Left colon (tissue), 2 donors: ENCODE measurements at regions not wholly inside any gene's neighbourhood (a gene's known extent, or its start where the extent isn't known, plus 50 kb on each side); places are given as distances from the start of the nearest gene placed in this dataset.
"Not testable (repeated sequence)": the region's sequence is repeated elsewhere in the genome, so short reads cannot be mapped to it uniquely, and the experiment has no call there.

Source experiments
- ATAC-seq: fragments of 200-7000 bp; cut with Tn5 transposase; one replicate; pipeline ENCODE4 v1.9.1; 2020; ENCODE audit warnings: mild to moderate bottlenecking, moderate library complexity
- DNase-seq, 2 donors: peaks; one replicate each; pipeline ENCODE4 v3.0.0-alpha.2; 2020
- intact Hi-C, 2 donors: fragments of 100-400 bp; cut with DNase I in 1 of 2; cut with micrococcal nuclease in 1 of 2; formaldehyde crosslinking; loops; one replicate each; pipeline versions ENCODE4 v1.11.2 to v1.14.0; 2022; cut with DNase I, micrococcal nuclease
- donor health status: DM: no; HTN: no; CAD: no.
- donor health status: DM: yes; HTN: yes; CAD: no.

- ATAC-seq = no peak
- intact Hi-C loops = no loop called here
- no peak for DNase-seq
Observed at GRCh38 chr6:25137916-25138232, 141.3 kb upstream of the CARMIL1 start.

DNA sequence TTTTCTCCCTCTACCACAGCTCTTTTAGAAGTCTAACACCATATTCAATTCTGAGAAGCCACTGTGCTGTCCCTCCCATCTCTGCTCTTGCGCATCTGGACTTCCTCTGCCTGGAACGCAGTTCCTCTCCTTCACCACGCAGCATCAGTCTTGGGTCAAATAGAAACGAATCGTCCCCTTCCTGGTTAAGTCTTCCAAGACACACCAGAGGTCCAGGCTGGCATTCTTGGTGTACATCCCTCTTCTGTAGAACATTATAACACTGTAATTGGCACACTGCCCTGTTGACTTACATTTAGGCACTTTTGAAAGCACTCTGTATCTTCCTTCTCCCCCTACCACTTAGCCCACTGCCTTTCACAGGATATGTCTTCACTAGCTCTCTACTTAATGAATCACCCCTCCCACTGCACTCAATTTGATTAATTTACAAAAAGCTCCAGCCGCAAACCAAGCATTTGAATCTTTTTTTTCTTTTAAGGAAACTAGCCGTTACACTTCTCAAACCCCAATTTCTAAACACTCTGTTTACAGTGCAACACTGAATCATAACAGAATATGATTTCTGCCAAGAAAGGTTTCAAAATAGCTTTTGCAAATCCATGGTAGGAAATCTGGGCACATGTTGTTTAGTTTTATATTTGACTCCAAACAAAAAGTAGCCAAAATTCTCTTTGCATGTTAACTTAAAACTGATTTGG, 140.8 kb upstream of the CARMIL1 start:
- DNase-seq = peak; percentile 54 to 64
- ATAC-seq = peak; percentile 91
- intact Hi-C loops = no loop called here

- ATAC-seq (peak; percentile 29), DNase-seq (no peak)
- intact Hi-C loops = no loop called here
Observed at GRCh38 chr6:25138934-25139415, 140.2 kb upstream of the CARMIL1 start.

GRCh38 chr6:25139608-25140007, 139.6 kb upstream of the CARMIL1 start:
- DNase-seq, intact Hi-C loops, ATAC-seq: not testable (repeated sequence)

- intact Hi-C loops = no loop called here
Observed at GRCh38 chr6:25142506-25142905, 136.7 kb upstream of the CARMIL1 start.

DNA sequence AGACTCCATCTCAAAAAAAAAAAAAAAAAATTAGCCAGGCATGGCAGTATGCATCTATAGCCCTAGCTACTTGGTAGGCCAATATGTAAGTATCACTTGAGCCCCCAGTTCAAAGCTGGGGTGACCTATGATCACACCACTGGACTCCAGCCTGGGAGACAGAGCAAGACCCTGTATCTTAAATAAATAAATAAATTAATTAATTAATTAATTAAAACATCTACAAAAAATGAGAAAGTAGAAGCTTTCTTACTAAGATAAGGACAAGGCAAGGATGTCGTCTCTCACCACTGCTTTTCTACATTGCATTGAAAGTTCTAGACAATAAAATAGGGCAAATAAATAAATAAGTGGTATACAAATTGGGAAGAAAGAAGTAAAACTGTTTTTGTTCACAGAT, 134.3 kb upstream of the CARMIL1 start:
- intact Hi-C loops = no loop called here
- no peak for DNase-seq
- ATAC-seq = no peak

More at GRCh38 chr6:25142506-25142905, 136.7 kb upstream of the CARMIL1 start:
- ATAC-seq = no peak
- no peak for DNase-seq

GRCh38 chr6:25147223-25147622, 132.0 kb upstream of the CARMIL1 start:
- ATAC-seq (peak; percentile 28), DNase-seq (no peak)
- intact Hi-C loops = no loop called here

DNA sequence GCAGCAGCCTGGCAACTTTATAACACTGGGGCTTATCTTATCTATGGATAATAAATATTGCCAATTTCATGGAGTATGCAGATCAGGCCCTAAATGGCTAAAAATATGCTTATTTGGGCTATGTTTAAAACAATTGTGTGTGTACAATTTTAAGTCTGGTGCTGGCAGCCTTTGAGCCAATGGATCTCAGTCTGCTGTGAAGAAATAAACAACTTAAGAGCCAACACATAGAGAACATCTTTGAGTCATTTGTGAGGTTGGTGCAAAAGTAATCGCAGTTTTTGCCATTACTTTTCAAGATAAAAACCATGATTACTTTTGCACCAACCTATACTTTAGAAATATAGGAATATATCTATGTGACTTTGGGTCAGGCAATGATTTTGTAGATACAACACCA, 129.1 kb upstream of the CARMIL1 start:
- ATAC-seq (no peak), DNase-seq (no peak)
- intact Hi-C loops = no loop called here

GRCh38 chr6:25150863-25151262, 128.3 kb upstream of the CARMIL1 start:
- intact Hi-C loops = no loop called here
- DNase-seq = no peak
- peak; percentile 61 for ATAC-seq

DNA sequence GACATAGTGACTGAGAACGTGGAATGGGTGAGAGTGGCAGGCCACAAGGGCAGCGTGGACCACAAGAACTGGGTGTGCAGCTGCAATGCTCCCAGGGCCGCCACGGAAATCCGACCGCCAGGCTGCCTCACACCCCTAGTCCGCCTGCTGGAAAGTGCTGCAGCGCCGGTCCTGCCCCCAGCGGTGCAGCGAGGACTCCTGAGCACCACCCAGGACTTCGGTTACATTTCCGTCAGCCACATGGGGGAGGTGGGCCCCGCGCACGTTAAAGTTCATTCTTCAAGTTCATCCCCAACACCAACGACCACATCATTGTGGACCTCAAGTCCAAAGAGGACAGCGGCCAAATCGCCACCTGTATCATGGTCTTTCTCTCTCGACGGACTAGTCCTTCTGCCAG, 126.1 kb upstream of the CARMIL1 start:
- ATAC-seq = no peak
- intact Hi-C loops = no loop called here
- no peak for DNase-seq

DNA sequence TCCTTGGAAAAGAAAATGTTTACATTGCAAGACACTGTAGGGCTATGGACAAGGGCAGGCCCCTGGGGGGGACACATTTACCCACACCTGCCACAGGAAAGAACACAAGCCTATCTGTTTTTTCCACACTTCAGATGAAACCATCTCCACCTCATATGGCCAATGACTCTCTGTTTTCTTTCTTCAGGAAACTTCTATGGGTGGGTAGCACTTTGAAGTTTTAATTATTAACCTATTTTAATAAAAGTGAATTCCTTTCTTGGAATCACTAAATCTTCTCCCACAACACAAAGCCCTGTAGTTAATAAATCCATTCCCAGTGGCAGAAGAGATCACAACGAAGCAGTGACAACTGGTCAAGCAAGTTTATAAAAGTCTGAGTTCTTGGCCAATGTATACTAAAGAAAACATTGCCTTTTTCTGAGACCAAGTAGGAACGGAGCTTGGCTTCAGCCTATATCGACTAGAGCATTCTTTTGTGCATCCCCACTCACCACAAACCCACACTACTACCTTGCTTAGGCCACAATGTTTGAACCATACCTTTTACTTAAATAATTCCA, 125.1 kb upstream of the CARMIL1 start:
- intact Hi-C loops = no loop called here
- ATAC-seq = peak; percentile 42
- no peak for DNase-seq

DNA sequence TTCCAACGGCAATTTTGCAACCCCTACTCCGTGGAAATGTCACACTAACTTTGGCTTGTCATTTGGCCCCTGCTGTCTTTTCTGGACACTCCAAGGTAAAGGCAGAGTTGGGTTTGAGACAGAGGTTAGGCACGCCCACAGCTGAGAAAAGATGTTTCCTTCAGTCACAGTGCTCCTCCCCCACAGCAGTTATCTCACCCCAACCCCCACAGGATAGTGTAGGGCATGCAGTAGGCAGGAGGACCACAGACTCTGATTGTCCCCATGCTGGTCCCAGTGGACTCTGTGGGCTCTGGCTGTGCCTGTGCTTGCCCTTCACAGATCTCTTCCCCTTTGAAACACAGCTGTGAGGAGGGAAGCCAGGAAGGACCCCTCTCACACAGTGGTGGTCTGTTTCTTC, 124.0 kb upstream of the CARMIL1 start:
- ATAC-seq = no peak
- DNase-seq = no peak

GRCh38 chr6:25156123-25156522, 123.1 kb upstream of the CARMIL1 start:
- intact Hi-C loops = no loop called here
- no peak for ATAC-seq
- no peak for DNase-seq

More for the DNA sequence above, 124.0 kb upstream of the CARMIL1 start:
- intact Hi-C loops = no loop called here

GRCh38 chr6:25157183-25157582, 122.0 kb upstream of the CARMIL1 start:
- no peak for ATAC-seq
- intact Hi-C loops = no loop called here
- no peak for DNase-seq

GRCh38 chr6:25157842-25158241, 121.3 kb upstream of the CARMIL1 start:
- intact Hi-C loops = no loop called here
- ATAC-seq (no peak), DNase-seq (no peak)

DNA sequence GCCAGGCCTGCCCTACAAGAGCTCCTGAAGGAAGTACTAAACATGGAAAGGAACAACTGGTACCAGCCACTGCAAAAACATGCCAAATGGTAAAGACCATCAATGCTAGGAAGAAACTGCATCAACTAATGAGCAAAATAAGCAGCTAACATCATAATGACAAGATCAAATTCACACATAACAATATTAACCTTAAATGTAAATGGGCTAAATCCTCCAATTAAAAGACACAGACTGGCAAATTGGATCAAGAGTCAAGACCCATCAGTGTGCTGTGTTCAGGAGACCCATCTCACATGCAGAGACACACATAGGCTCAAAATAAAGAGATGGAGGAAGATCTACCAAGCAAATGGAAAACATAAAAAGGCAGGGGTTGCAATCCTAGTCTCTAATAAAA, 119.0 kb upstream of the CARMIL1 start:
- ATAC-seq, intact Hi-C loops: not testable (repeated sequence)

DNA sequence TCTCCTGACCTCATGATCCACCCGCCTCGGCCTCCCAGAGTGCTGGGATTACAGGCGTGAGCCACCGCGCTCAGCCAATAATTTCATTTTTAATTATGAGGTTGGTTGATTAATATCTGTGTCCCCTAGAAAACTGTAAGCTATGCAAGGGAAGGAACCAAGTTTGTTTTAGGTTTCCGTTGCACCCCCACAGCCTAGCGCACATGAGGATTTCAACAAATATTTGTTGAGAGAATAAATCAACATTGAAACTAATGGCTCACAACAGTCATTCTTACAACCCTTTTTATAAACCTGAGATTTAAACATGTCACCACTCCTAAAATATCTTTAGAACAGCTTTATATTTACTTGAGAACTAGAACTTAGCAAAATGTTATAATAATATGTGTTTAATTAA, 114.0 kb upstream of the CARMIL1 start:
- no peak for ATAC-seq
- intact Hi-C loops = no loop called here
- no peak for DNase-seq

More for the DNA sequence above, 119.0 kb upstream of the CARMIL1 start:
- not testable (repeated sequence) for DNase-seq

DNA sequence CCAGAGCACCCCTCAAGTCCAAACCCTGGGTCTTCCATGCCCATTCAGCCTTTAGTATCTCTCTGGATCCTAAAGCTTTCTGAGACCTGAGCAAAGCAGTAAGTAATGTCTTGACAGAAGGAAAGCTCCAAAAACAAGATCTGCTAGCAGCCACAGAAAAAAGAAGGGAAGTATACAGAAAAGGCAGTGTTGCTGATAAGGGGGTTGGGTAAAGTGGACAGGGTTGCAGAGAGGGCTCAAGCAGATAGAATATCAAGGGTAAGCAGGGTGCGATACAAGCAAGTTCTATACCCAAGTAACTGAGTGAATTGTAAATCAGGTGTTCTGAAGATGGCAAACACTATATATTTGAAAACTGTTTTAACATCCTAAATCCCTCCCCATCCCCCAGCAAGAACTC, 113.4 kb upstream of the CARMIL1 start:
- intact Hi-C loops = no loop called here
- DNase-seq (no peak), ATAC-seq (peak; percentile 19)

GRCh38 chr6:25166955-25167748, 112.0 kb upstream of the CARMIL1 start:
- DNase-seq = peak in 1 of 2 donors; percentile 36
- intact Hi-C loops = no loop called here

GRCh38 chr6:25167961-25168360, 111.2 kb upstream of the CARMIL1 start:
- intact Hi-C loops = no loop called here
- ATAC-seq (no peak), DNase-seq (no peak)

More at GRCh38 chr6:25166955-25167748, 112.0 kb upstream of the CARMIL1 start:
- ATAC-seq = peak; percentile 74
